ENCODE measurements at regions not wholly inside any gene's neighbourhood (a gene's known extent, or its start where the extent isn't known, plus 50 kb on each side); places are given as distances from the start of the nearest gene placed in this dataset.
"Not testable (repeated sequence)": the region's sequence is repeated elsewhere in the genome, so short reads cannot be mapped to it uniquely, and the experiment has no call there.

DNA sequence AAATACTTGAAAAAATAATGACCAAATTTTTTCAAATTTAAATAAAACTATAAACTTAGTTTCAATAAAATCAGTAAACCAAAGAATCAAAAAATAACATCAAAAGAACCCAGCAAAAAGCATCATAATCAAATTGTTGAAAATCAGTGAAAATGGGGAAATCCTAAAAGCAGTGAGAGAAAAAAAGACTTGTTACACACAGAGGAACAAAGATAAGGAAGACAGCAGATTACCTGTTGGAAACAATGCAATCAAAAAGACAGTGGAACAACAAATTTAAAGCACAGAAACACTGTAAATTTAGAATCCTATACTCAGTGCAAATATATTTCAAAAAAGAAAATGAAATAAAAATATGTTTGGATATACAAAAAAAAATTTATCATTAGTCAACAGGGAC, 156.2 kb upstream of the LMCD1 start:
- peaks cover 10% of the 10 kb centered on the region for H3K36me3 Mint-ChIP-seq (ENCODE audit: low read depth)
- no peak overlapping the region for H3K4me3 Mint-ChIP-seq
- peaks cover 20% of the 10 kb centered on the region for H3K9me3 Mint-ChIP-seq
- no peak overlapping the region for H3K27ac Mint-ChIP-seq (ENCODE audit: unreplicated experiment)
- TF ChIP-seq, protein P1, sequence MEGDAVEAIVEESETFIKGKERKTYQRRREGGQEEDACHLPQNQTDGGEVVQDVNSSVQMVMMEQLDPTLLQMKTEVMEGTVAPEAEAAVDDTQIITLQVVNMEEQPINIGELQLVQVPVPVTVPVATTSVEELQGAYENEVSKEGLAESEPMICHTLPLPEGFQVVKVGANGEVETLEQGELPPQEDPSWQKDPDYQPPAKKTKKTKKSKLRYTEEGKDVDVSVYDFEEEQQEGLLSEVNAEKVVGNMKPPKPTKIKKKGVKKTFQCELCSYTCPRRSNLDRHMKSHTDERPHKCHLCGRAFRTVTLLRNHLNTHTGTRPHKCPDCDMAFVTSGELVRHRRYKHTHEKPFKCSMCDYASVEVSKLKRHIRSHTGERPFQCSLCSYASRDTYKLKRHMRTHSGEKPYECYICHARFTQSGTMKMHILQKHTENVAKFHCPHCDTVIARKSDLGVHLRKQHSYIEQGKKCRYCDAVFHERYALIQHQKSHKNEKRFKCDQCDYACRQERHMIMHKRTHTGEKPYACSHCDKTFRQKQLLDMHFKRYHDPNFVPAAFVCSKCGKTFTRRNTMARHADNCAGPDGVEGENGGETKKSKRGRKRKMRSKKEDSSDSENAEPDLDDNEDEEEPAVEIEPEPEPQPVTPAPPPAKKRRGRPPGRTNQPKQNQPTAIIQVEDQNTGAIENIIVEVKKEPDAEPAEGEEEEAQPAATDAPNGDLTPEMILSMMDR (conservative IDR thresholded peaks at IDR 0.05), result no peak
- no peaks in the 10 kb centered on the region for H3K4me1 Mint-ChIP-seq
- no peak for DNase-seq (ENCODE audit: low read depth, low spot score)
- no peaks in the 10 kb centered on the region for H3K27me3 Mint-ChIP-seq (ENCODE audit: low read depth)

DNA sequence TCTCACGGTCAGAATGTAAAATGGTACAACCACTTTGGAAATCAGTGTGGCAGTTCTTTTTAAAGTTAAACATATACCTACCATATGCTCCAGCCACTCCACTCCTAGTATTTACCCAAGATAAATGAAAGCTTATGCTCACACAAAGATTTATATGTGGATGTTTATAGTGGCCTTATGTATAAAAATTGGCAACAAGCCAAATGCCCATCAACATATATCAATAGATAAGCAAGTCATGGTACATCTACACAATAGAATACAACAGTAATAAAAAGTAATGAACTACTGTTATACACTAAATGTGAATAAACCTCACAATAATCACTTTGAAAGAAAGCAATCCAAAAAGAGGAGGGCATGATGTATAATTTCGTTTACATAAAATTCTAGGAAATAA, 153.5 kb upstream of the LMCD1 start:
- TF ChIP-seq, protein P1 (conservative IDR thresholded peaks at IDR 0.05), result no peak
- no peak for DNase-seq (ENCODE audit: low read depth, low spot score)
- Mint-ChIP-seq H3K27ac (ENCODE audit: unreplicated experiment) (no peak overlapping the region), H3K9me3 (peaks cover 23% of the 10 kb centered on the region), H3K36me3 (ENCODE audit: low read depth) (peaks cover 12% of the 10 kb centered on the region), H3K4me1 (no peaks in the 10 kb centered on the region), H3K4me3 (no peak overlapping the region), H3K27me3 (ENCODE audit: low read depth) (no peaks in the 10 kb centered on the region)

DNA sequence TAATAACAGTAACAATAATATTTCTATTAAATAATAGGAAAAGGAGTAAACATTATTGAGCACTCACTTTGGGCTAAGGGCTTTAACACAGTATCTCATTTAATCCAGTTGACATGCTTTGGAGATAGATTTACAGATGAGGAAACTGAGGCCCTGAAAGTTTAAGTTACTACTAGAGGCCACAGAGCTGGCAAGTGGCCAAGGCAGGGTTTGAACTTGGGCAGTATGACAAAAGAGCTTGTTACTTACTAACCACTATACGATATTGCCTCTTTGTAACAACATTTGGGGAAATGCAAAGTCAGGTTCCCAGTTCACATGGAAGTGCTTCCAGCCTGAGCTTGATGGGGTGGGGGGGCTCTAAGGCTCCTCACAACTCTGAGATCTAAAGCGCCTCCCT, 149.1 kb upstream of the LMCD1 start:
- no peaks in the 10 kb centered on the region for H3K4me1 Mint-ChIP-seq
- no peak overlapping the region for H3K27ac Mint-ChIP-seq (ENCODE audit: unreplicated experiment)
- TF ChIP-seq, protein P1 (conservative IDR thresholded peaks at IDR 0.05), result no peak
- H3K27me3 Mint-ChIP-seq (ENCODE audit: low read depth), result no peaks in the 10 kb centered on the region
- peaks cover 11% of the 10 kb centered on the region for H3K9me3 Mint-ChIP-seq
- H3K4me3 Mint-ChIP-seq, result no peak overlapping the region
- no peak for DNase-seq (ENCODE audit: low read depth, low spot score)
- H3K36me3 Mint-ChIP-seq (ENCODE audit: low read depth), result peaks cover 3% of the 10 kb centered on the region

DNA sequence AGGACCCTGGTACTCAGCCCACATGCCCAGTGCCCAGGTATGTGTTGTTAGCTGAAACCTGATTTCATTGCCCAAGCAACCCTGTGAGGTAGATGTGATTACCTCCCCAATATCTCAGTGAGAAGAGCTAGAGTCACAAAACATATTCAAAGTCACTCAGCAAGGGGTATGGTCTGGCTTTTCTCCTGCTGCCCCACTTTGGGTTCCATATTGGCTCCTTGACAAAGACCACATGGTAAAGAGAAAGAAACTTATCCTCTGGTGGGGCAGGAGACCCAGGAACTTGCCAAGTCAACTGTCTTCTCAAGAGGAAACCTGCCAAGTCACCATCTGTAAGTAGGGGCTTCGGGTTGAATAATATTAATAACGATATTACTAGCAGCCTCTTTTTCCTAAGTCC, 148.3 kb upstream of the LMCD1 start:
- Mint-ChIP-seq H3K4me3 (no peak overlapping the region), H3K36me3 (ENCODE audit: low read depth) (peaks cover 3% of the 10 kb centered on the region), H3K27ac (ENCODE audit: unreplicated experiment) (no peak overlapping the region), H3K4me1 (no peaks in the 10 kb centered on the region), H3K27me3 (ENCODE audit: low read depth) (no peaks in the 10 kb centered on the region), H3K9me3 (peaks cover 6% of the 10 kb centered on the region)
- DNase-seq (ENCODE audit: low read depth, low spot score), result no peak
- TF ChIP-seq, protein P1 (conservative IDR thresholded peaks at IDR 0.05), result no peak

DNA sequence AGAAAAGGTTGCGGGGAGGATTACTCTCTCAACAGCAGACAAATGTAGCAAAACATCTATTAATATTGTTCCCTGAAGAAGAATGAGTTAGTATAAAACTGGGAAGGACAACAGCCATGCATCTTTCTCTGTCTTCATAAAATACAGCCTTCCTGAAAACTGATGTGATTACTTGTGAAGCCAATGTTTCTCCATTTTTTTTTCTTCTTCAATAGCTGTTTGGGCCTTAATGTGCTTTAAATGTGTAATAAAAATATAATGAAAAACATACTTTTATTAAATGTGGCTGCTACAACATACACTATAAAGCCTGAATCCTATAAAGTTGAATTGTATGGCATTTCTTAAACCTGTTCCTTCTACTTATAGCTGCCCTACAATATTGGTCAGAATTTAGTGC, 146.3 kb upstream of the LMCD1 start:
- Mint-ChIP-seq H3K27ac (ENCODE audit: unreplicated experiment) (no peak overlapping the region), H3K27me3 (ENCODE audit: low read depth) (no peaks in the 10 kb centered on the region), H3K4me3 (no peak overlapping the region), H3K4me1 (no peaks in the 10 kb centered on the region), H3K36me3 (ENCODE audit: low read depth) (peaks cover 3% of the 10 kb centered on the region), H3K9me3 (peaks cover 2% of the 10 kb centered on the region)
- TF ChIP-seq, protein P1 (conservative IDR thresholded peaks at IDR 0.05), result no peak
- no peak for DNase-seq (ENCODE audit: low read depth, low spot score)

DNA sequence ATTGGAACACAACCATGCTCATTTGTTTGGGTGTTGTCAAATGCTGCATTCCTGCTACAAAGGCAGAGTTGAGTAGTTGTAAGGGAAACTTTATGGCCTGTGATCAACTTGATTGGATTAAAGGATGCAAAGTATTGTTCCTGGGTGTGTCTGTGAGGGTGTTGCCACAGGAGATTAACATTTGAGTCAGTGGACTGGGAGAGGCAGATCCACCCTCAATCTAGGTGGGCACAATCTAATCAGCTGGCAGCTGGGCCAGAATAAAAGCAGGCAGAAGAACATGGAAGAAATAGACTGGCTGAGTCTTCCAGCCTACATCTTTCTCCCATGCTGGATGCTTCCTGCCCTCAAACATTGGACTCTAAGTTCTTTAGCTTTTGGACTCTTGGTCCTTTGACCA, 145.6 kb upstream of the LMCD1 start:
- H3K4me1 Mint-ChIP-seq; H3K27ac Mint-ChIP-seq (ENCODE audit: unreplicated experiment); H3K9me3 Mint-ChIP-seq; H3K4me3 Mint-ChIP-seq; H3K27me3 Mint-ChIP-seq (ENCODE audit: low read depth); H3K36me3 Mint-ChIP-seq (ENCODE audit: low read depth); DNase-seq (ENCODE audit: low read depth, low spot score): not testable (repeated sequence)
